Upper lobe of right lung (tissue), 1 donor: ENCODE measurements at regions not wholly inside any gene's neighbourhood (a gene's known extent, or its start where the extent isn't known, plus 50 kb on each side); places are given as distances from the start of the nearest gene placed in this dataset.

ENCODE experiments used
- ATAC-seq: fragments of 200-7000 bp; cut with Tn5 transposase; one replicate; pipeline ENCODE4 v1.9.1; 2020; ENCODE audit warnings: mild to moderate bottlenecking, moderate library complexity
- DNase-seq: peaks from one replicate; pipeline ENCODE4 v3.0.0-alpha.2; 2020
- H3K27ac ChIP-seq: fragments of 200-600 bp; one replicate; pipeline ENCODE4 v1.8.0; 2022
- H3K27me3 ChIP-seq: fragments of 200-600 bp; one replicate; pipeline ENCODE4 v1.8.0; 2022; ENCODE audit warnings: mild to moderate bottlenecking
- H3K36me3 ChIP-seq: fragments of 200-600 bp; one replicate; pipeline ENCODE4 v1.8.0; 2022
- H3K4me1 ChIP-seq: fragments of 200-600 bp; one replicate; pipeline ENCODE4 v1.8.0; 2022
- H3K4me3 ChIP-seq: fragments of 200-600 bp; one replicate; pipeline ENCODE4 v1.8.0; 2022; ENCODE audit warnings: mild to moderate bottlenecking
- H3K9me3 ChIP-seq: fragments of 200-600 bp; one replicate; pipeline ENCODE4 v1.8.0; 2022
- intact Hi-C: fragments of 100-400 bp; cut with DNase I; formaldehyde crosslinking; loops from one replicate; pipeline ENCODE4 v1.11.0; 2022
- TF ChIP-seq, protein P1 (sequence below): fragments of 200-600 bp; IDR thresholded peaks from one replicate; pipeline ENCODE4 v1.8.0; 2022; ENCODE audit warnings: antibody characterized with exemption
- donor health status: DM: no; HTN: yes; CAD: no; lungs with severe emphysema.

DNA sequence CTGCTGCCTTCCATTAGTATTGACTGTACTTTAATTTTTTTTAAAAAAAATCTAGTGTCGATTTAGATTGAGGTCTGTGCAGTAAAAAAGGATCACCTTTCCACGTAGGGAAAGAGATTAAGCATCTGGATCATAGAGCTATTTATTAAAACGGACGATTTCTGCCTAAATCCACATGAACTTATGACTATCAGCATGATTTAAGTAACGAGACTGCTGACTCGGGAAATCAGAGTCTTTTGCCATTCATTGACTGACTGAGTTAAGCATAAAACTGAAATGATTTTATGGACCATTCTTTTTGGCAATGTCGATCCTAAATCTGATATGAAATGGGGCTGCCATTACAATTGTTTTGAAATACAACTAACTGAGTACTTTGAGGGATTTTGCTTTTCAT is 261.7 kb downstream of the SAMD5 start:
- Histone ChIP-seq H3K27me3 (no peaks in the 10 kb centered on the region), H3K4me3 (no peak overlapping the region), H3K9me3 (no peaks in the 10 kb centered on the region), H3K36me3 (no peaks in the 10 kb centered on the region), H3K4me1 (peaks cover 4% of the 10 kb centered on the region), H3K27ac (no peak overlapping the region)
- intact Hi-C loops = no loop called here
- DNase-seq = no peak
- ATAC-seq = no peak
- TF ChIP-seq, protein P1, sequence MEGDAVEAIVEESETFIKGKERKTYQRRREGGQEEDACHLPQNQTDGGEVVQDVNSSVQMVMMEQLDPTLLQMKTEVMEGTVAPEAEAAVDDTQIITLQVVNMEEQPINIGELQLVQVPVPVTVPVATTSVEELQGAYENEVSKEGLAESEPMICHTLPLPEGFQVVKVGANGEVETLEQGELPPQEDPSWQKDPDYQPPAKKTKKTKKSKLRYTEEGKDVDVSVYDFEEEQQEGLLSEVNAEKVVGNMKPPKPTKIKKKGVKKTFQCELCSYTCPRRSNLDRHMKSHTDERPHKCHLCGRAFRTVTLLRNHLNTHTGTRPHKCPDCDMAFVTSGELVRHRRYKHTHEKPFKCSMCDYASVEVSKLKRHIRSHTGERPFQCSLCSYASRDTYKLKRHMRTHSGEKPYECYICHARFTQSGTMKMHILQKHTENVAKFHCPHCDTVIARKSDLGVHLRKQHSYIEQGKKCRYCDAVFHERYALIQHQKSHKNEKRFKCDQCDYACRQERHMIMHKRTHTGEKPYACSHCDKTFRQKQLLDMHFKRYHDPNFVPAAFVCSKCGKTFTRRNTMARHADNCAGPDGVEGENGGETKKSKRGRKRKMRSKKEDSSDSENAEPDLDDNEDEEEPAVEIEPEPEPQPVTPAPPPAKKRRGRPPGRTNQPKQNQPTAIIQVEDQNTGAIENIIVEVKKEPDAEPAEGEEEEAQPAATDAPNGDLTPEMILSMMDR = no peak

DNA sequence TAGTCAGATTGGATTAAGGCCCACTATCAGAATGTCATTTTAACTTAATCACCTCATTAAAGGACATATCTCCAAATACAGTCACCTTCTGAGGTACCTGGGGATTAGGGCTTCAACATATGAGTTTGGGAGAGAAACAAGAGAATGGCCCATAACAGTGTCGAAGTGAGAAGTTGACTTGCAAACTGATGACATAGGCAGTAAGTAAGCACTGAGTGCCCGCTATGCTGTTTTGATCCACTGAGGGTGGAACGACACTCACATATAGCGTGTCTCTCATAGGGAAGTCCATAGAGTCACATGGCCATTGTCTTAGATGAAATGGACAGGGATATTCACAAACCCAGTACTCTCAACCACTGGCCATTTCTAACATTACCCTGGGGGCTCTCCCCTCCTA is 264.2 kb downstream of the SAMD5 start:
- DNase-seq (no peak), ATAC-seq (no peak)
- H3K27me3 ChIP-seq = no peaks in the 10 kb centered on the region
- no peak overlapping the region for H3K27ac ChIP-seq
- TF ChIP-seq, protein P1 = no peak
- no peaks in the 10 kb centered on the region for H3K36me3 ChIP-seq
- H3K4me1 ChIP-seq = peaks cover 4% of the 10 kb centered on the region
- H3K4me3 ChIP-seq = no peak overlapping the region
- intact Hi-C loops = no loop called here
- no peaks in the 10 kb centered on the region for H3K9me3 ChIP-seq

DNA sequence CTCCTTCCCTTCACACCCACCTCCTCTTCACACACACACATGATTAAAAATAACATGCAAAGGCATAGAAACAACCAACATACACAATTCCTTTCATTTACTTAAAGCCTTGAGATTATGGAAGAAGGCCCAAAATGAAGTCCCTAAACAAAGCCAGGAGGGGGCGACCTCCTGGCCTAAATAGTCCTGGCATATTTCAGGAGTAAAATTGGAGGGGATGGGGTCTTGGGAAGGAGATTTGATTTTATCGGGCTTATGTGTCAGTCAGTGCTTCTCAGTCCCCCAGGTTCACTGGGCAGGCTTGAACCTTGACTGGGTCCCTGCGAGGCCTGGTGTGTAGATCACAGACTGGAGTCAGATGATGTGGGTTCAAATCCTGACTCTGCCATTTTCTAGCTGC is 266.4 kb downstream of the SAMD5 start:
- Histone ChIP-seq H3K27me3 (no peaks in the 10 kb centered on the region), H3K9me3 (no peaks in the 10 kb centered on the region), H3K4me3 (no peak overlapping the region), H3K27ac (no peak overlapping the region), H3K4me1 (no peaks in the 10 kb centered on the region), H3K36me3 (no peaks in the 10 kb centered on the region)
- ATAC-seq (no peak), DNase-seq (no peak)
- intact Hi-C loops = no loop called here
- TF ChIP-seq, protein P1 = no peak

DNA sequence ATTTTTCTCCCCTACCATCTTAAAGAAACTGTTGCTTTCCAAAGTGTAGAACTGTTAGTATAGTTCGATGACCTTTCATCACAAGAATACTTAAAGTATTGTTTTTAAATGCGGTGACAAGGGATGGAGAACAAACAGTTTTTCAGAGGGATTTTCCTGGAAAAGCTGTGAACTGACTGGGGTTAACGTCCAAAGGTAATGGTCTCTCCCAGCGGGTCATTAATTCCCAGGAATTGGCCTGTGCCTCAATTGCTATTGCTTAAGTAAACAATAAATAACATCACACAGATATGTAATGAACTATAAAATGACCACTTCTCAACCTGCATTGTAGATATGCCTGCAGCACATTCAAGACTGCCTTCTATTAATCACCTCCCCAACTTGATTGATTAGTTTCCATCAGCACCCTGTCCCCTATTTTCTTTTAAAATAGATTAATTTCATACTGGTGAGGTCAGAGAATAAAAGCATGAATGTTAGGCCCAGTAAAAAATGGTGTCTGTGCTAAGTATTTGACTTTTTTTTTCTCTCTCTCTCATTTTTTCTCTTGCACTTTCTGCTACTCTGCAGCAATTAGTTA is 268.2 kb downstream of the SAMD5 start:
- intact Hi-C loops = no loop called here
- Histone ChIP-seq H3K27me3 (no peaks in the 10 kb centered on the region), H3K4me3 (no peak overlapping the region), H3K9me3 (no peaks in the 10 kb centered on the region), H3K4me1 (no peaks in the 10 kb centered on the region), H3K36me3 (no peaks in the 10 kb centered on the region), H3K27ac (no peak overlapping the region)
- ATAC-seq (no peak), DNase-seq (no peak)
- TF ChIP-seq, protein P1 = no peak

DNA sequence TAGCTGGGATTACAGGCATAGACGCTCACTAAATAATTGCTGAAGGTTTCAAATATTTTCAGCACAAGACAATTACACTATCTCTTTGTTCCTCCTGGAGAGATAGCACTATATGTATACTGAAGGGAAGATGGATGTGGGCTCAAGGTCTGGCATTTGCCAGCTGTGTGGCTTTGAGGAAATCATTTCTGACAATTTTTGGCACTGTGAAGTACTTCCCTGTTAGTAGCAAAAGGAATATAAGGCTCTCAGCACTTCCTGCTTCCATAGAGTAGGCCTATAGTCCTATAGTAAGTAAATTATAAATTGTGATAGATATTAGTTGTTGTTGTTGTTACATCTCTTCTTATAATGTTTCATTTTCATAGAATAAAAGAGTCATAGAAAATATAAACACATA is 271.1 kb downstream of the SAMD5 start:
- DNase-seq (no peak), ATAC-seq (no peak)
- Histone ChIP-seq H3K27ac (no peak overlapping the region), H3K36me3 (no peaks in the 10 kb centered on the region), H3K9me3 (no peaks in the 10 kb centered on the region), H3K4me3 (no peak overlapping the region), H3K4me1 (no peaks in the 10 kb centered on the region), H3K27me3 (no peaks in the 10 kb centered on the region)
- intact Hi-C loops = no loop called here
- TF ChIP-seq, protein P1 = no peak

DNA sequence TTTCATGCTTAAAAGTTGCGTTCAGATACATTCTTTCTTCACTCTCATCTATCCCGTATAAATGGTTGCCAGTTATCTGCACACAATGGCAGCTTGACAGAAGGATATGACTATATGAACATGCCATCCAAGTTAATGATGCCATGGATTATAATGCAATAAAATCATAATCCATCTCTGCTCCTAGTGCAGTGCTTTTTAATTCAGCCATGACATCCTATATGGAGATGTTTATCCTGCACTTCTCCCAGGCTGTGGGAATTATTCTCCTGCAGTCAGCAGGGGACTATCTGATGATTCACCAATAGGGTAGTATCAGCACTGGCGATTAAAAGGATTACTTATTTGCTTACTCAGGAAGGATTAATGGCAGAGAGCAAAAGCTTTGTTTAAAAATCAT is 273.8 kb downstream of the SAMD5 start:
- ATAC-seq (no peak), DNase-seq (no peak)
- TF ChIP-seq, protein P1 = no peak
- H3K27me3 ChIP-seq = no peaks in the 10 kb centered on the region
- intact Hi-C loops = no loop called here
- no peak overlapping the region for H3K4me3 ChIP-seq
- H3K9me3 ChIP-seq = no peaks in the 10 kb centered on the region
- H3K36me3 ChIP-seq = no peaks in the 10 kb centered on the region
- H3K27ac ChIP-seq = no peak overlapping the region
- H3K4me1 ChIP-seq = no peaks in the 10 kb centered on the region
